Stimulated activated effector memory CD8-positive, alpha-beta T cell treated with anti-CD3 and anti-CD28 coated beads, Interleukin-12 subunit alpha, Interleukin-12 subunit beta, amount 100 ng/mL, for 72 hours (primary cell): ENCODE measurements at regions not wholly inside any gene's neighbourhood (a gene's known extent, or its start where the extent isn't known, plus 50 kb on each side); places are given as distances from the start of the nearest gene placed in this dataset.

Experiments
- ATAC-seq: fragments of 150-1000 bp; cut with Tn5 transposase; 2 replicates; pipeline ENCODE4 v1.10.0; 2021
- DNase-seq, 2 donors: peaks; one replicate each; pipeline ENCODE4 v3.0.0; 2021 to 2022; ENCODE audit warnings: low spot score in 2 of 2
- H3K27ac Mint-ChIP-seq: one replicate; pipeline ENCODE4 v1.8.0; 2022; ENCODE audit warnings: mild to moderate bottlenecking, mixed read lengths
- H3K36me3 Mint-ChIP-seq: one replicate; pipeline ENCODE4 v1.8.0; 2022; ENCODE audit warnings: mild to moderate bottlenecking, mixed read lengths
- H3K4me1 Mint-ChIP-seq: one replicate; pipeline ENCODE4 v1.8.0; 2022; ENCODE audit warnings: mixed read lengths
- H3K4me3 Mint-ChIP-seq: one replicate; pipeline ENCODE4 v1.8.0; 2022; ENCODE audit warnings: mild to moderate bottlenecking, mixed read lengths
- H3K9me3 Mint-ChIP-seq: one replicate; pipeline ENCODE4 v1.8.0; 2022; ENCODE audit warnings: mixed read lengths

GRCh38 chr15:47485419-47485818, 231.9 kb upstream of the SEMA6D start:
- H3K36me3 Mint-ChIP-seq = no peaks in the 10 kb centered on the region
- no peak overlapping the region for H3K4me3 Mint-ChIP-seq
- DNase-seq (no peak), ATAC-seq (no peak)
- H3K9me3 Mint-ChIP-seq = peaks cover 15% of the 10 kb centered on the region
- H3K27ac Mint-ChIP-seq = no peak overlapping the region
- H3K4me1 Mint-ChIP-seq = no peaks in the 10 kb centered on the region

- H3K9me3 Mint-ChIP-seq = peaks cover 11% of the 10 kb centered on the region
- DNase-seq (no peak), ATAC-seq (no peak)
- H3K4me3 Mint-ChIP-seq = no peak overlapping the region
- H3K4me1 Mint-ChIP-seq = no peaks in the 10 kb centered on the region
- H3K36me3 Mint-ChIP-seq = no peaks in the 10 kb centered on the region
- H3K27ac Mint-ChIP-seq = no peak overlapping the region
Measured at GRCh38 chr15:47486040-47486439, 231.3 kb upstream of the SEMA6D start.

- Mint-ChIP-seq H3K27ac (no peak overlapping the region), H3K4me1 (no peaks in the 10 kb centered on the region), H3K9me3 (peaks cover 8% of the 10 kb centered on the region), H3K4me3 (no peak overlapping the region), H3K36me3 (no peaks in the 10 kb centered on the region)
- ATAC-seq (no peak), DNase-seq (no peak)
Measured at GRCh38 chr15:47492195-47492594, 225.1 kb upstream of the SEMA6D start.

GRCh38 chr15:47493357-47494247, 223.7 kb upstream of the SEMA6D start:
- no peak overlapping the region for H3K4me3 Mint-ChIP-seq
- H3K9me3 Mint-ChIP-seq = peaks cover 1% of the 10 kb centered on the region
- no peaks in the 10 kb centered on the region for H3K36me3 Mint-ChIP-seq
- no peaks in the 10 kb centered on the region for H3K4me1 Mint-ChIP-seq
- no peak overlapping the region for H3K27ac Mint-ChIP-seq
- ATAC-seq = no peak
- no peak for DNase-seq

GRCh38 chr15:47496343-47497185, 220.7 kb upstream of the SEMA6D start:
- DNase-seq = no peak
- Mint-ChIP-seq H3K9me3 (no peaks in the 10 kb centered on the region), H3K4me1 (no peaks in the 10 kb centered on the region), H3K4me3 (no peak overlapping the region), H3K36me3 (no peaks in the 10 kb centered on the region), H3K27ac (no peak overlapping the region)
- no peak for ATAC-seq

- Mint-ChIP-seq H3K4me3 (no peak overlapping the region), H3K36me3 (no peaks in the 10 kb centered on the region), H3K9me3 (peaks cover 5% of the 10 kb centered on the region), H3K4me1 (no peaks in the 10 kb centered on the region), H3K27ac (no peak overlapping the region)
- ATAC-seq = no peak
- no peak for DNase-seq
Measured at GRCh38 chr15:47500842-47501241, 216.5 kb upstream of the SEMA6D start.

GRCh38 chr15:47502041-47502440, 215.3 kb upstream of the SEMA6D start:
- Mint-ChIP-seq H3K36me3 (no peaks in the 10 kb centered on the region), H3K4me1 (no peaks in the 10 kb centered on the region), H3K9me3 (peaks cover 5% of the 10 kb centered on the region), H3K27ac (no peak overlapping the region), H3K4me3 (no peak overlapping the region)
- no peak for ATAC-seq
- DNase-seq = no peak

GRCh38 chr15:47503876-47504275, 213.4 kb upstream of the SEMA6D start:
- H3K27ac Mint-ChIP-seq = no peak overlapping the region
- no peak for DNase-seq

GRCh38 chr15:47504624-47505256, 212.6 kb upstream of the SEMA6D start:
- Mint-ChIP-seq H3K9me3 (peaks cover 5% of the 10 kb centered on the region), H3K4me3 (no peak overlapping the region), H3K4me1 (no peaks in the 10 kb centered on the region), H3K36me3 (no peaks in the 10 kb centered on the region), H3K27ac (no peak overlapping the region)
- ATAC-seq = no peak
- no peak for DNase-seq

More at GRCh38 chr15:47503876-47504275, 213.4 kb upstream of the SEMA6D start:
- ATAC-seq = no peak
- Mint-ChIP-seq H3K4me1 (no peaks in the 10 kb centered on the region), H3K36me3 (no peaks in the 10 kb centered on the region), H3K9me3 (peaks cover 5% of the 10 kb centered on the region), H3K4me3 (no peak overlapping the region)

- DNase-seq (no peak), ATAC-seq (no peak)
- H3K27ac Mint-ChIP-seq = no peak overlapping the region
- H3K4me1 Mint-ChIP-seq = no peaks in the 10 kb centered on the region
- H3K4me3 Mint-ChIP-seq = no peak overlapping the region
- peaks cover 10% of the 10 kb centered on the region for H3K9me3 Mint-ChIP-seq
- H3K36me3 Mint-ChIP-seq = no peaks in the 10 kb centered on the region
Measured at GRCh38 chr15:47505712-47506328, 211.5 kb upstream of the SEMA6D start.

- Mint-ChIP-seq H3K36me3 (no peaks in the 10 kb centered on the region), H3K9me3 (peaks cover 10% of the 10 kb centered on the region), H3K27ac (no peak overlapping the region), H3K4me1 (no peaks in the 10 kb centered on the region), H3K4me3 (no peak overlapping the region)
- ATAC-seq (no peak), DNase-seq (no peak)
Measured at GRCh38 chr15:47506329-47507100, 210.8 kb upstream of the SEMA6D start.

- ATAC-seq (no peak), DNase-seq (no peak)
- no peaks in the 10 kb centered on the region for H3K4me1 Mint-ChIP-seq
- peaks cover 10% of the 10 kb centered on the region for H3K9me3 Mint-ChIP-seq
- H3K4me3 Mint-ChIP-seq = no peak overlapping the region
- H3K27ac Mint-ChIP-seq = no peak overlapping the region
- H3K36me3 Mint-ChIP-seq = no peaks in the 10 kb centered on the region
Measured at GRCh38 chr15:47507221-47507985, 209.9 kb upstream of the SEMA6D start.

GRCh38 chr15:47511261-47511660, 206.0 kb upstream of the SEMA6D start:
- Mint-ChIP-seq H3K4me1 (no peaks in the 10 kb centered on the region), H3K9me3 (peaks cover 5% of the 10 kb centered on the region), H3K27ac (no peak overlapping the region), H3K36me3 (no peaks in the 10 kb centered on the region), H3K4me3 (no peak overlapping the region)
- no peak for DNase-seq
- no peak for ATAC-seq

GRCh38 chr15:47513471-47513870, 203.8 kb upstream of the SEMA6D start:
- no peaks in the 10 kb centered on the region for H3K36me3 Mint-ChIP-seq
- DNase-seq = no peak
- peaks cover 8% of the 10 kb centered on the region for H3K9me3 Mint-ChIP-seq
- H3K27ac Mint-ChIP-seq = no peak overlapping the region
- no peaks in the 10 kb centered on the region for H3K4me1 Mint-ChIP-seq
- no peak for ATAC-seq
- H3K4me3 Mint-ChIP-seq = no peak overlapping the region
